HepG2 (cell line): ENCODE measurements at regions not wholly inside any gene's neighbourhood (a gene's known extent, or its start where the extent isn't known, plus 50 kb on each side); places are given as distances from the start of the nearest gene placed in this dataset.

ENCODE experiments used
- ATAC-seq: fragments of 200-7000 bp; cut with Tn5 transposase; 3 replicates; pipeline ENCODE4 v1.9.1; 2020; ENCODE audit warnings: mild to moderate bottlenecking, moderate library complexity
- BruUV-seq: library from RNA; stranded (reverse); fragments of 400-500 nt; replicated peaks from 2 replicates; lab custom pipeline; 2021; lab: Mats Ljungman, UMichigan
- CTCF ChIA-PET: fragments of 300-600 bp; formaldehyde crosslinking; extraction: SDS; loops from one replicate; lab custom pipeline; 2021; ENCODE audit warnings: low total read pairs, inconsistent platforms, low intra/inter-chr PET ratio; lab: Yijun Ruan, JAX
- POLR2A ChIA-PET: fragments of 350-600 bp; sonication (Branson Sonifier 250); formaldehyde crosslinking; loops from one replicate; lab custom pipeline; 2020; ENCODE audit warnings: antibody characterized with exemption, inconsistent platforms; lab: Yijun Ruan, JAX
- DNase-seq: peaks from one replicate; pipeline ENCODE4 v3.0.0-alpha.2; 2015; ENCODE audit warnings: low spot score
- FAIRE-seq: peaks from 3 replicates; lab custom pipeline; 2011; peaks lifted over from hg19 to GRCh38; lab: Jason Lieb, UNC
- H2AFZ ChIP-seq: one replicate; pipeline ENCODE4 v1.6.1; 2011; ENCODE audit warnings: low read length, inconsistent platforms
- H3K27ac ChIP-seq: fragments of 300-600 bp; 3 replicates; pipeline ENCODE4 v1.8.0; 2011; ENCODE audit warnings: mixed run types, mild to moderate bottlenecking, mixed read lengths, low read length, inconsistent platforms; ENCODE audit not compliant: insufficient read depth; ENCODE audit errors: extremely low read length
- H3K27me3 ChIP-seq, 2 experiments: fragments of 200-600 bp in 1 of 2; 2 replicates in 1 of 2; 3 replicates in 1 of 2; pipeline versions ENCODE4 v1.6.0 to v1.8.0; 2011; ENCODE audit warnings: low read length in 2 of 2, mild to moderate bottlenecking in 2 of 2, moderate library complexity in 2 of 2, inconsistent platforms in 1 of 2; ENCODE audit not compliant: insufficient read depth in 2 of 2, control insufficient read depth in 1 of 2
- H3K36me3 ChIP-seq, 2 experiments: fragments of 200-600 bp in 1 of 2; replicated peaks in 1 of 2; 2 replicates in 1 of 2; 3 replicates in 1 of 2; pipeline versions ENCODE4 v1.5.1 to v1.8.0; 2011; ENCODE audit warnings: low read length in 2 of 2, inconsistent platforms in 1 of 2; ENCODE audit not compliant: insufficient read depth in 2 of 2, control insufficient read depth in 1 of 2
- H3K4me1 ChIP-seq: 2 replicates; pipeline ENCODE4 v1.5.1; 2012; ENCODE audit warnings: low read length, inconsistent platforms; ENCODE audit not compliant: insufficient read depth
- H3K4me2 ChIP-seq: 2 replicates; pipeline ENCODE4 v1.6.0; 2011; ENCODE audit warnings: low read depth, low read length, inconsistent platforms
- H3K4me3 ChIP-seq, 3 experiments: fragments of 200-600 bp in 1 of 3; sonication (generic), shearing (Covaris generic) in 1 of 3; replicated peaks in 1 of 3; 2 replicates each; pipeline ENCODE4 v1.5.1; 2011 to 2016; ENCODE audit warnings: low read length in 3 of 3, inconsistent platforms in 2 of 3, low read depth in 2 of 3, mild to moderate bottlenecking in 2 of 3, control low read depth in 1 of 3, mixed read lengths in 1 of 3; ENCODE audit not compliant: insufficient read depth in 1 of 3
- H3K79me2 ChIP-seq: one replicate; pipeline ENCODE4 v1.6.1; 2011; ENCODE audit warnings: low read length, inconsistent platforms; ENCODE audit not compliant: insufficient read depth
- H3K9ac ChIP-seq: 2 replicates; pipeline ENCODE4 v1.6.0; 2011; ENCODE audit warnings: mild to moderate bottlenecking, low read depth, low read length, inconsistent platforms; ENCODE audit not compliant: insufficient read depth
- H3K9me3 ChIP-seq: 2 replicates; pipeline ENCODE4 v1.5.1; 2012; ENCODE audit warnings: mild to moderate bottlenecking, low read length
- H4K20me1 ChIP-seq: 2 replicates; pipeline ENCODE4 v1.6.0; 2011; ENCODE audit warnings: inconsistent platforms, mild to moderate bottlenecking, low read length, moderate library complexity; ENCODE audit not compliant: insufficient read depth
- EED ChIP-seq: sonication (generic); formaldehyde crosslinking; IDR thresholded peaks from 2 replicates; pipeline ENCODE4 v1.5.0; 2020; ENCODE audit warnings: mild to moderate bottlenecking, missing genetic modification reagents
- HIVEP1 ChIP-seq: sonication (generic); formaldehyde crosslinking; IDR thresholded peaks from 2 replicates; pipeline ENCODE4 v1.4.0; 2020; ENCODE audit warnings: mild to moderate bottlenecking, missing genetic modification reagents
- TCF12 ChIP-seq, 2 experiments: fragments of 450-650 bp in 1 of 2; sonication (generic) in 1 of 2; formaldehyde crosslinking in 1 of 2; IDR thresholded peaks; 2 replicates each; pipeline versions ENCODE4 v1.6.1 to v1.8.0; 2017 to 2022; ENCODE audit warnings: antibody characterized with exemption in 1 of 2, mild to moderate bottlenecking in 1 of 2, missing genetic modification reagents in 1 of 2, moderate library complexity in 1 of 2
- TEAD2 ChIP-seq: sonication (generic); formaldehyde crosslinking; IDR thresholded peaks from 2 replicates; pipeline ENCODE4 v1.9.0; 2021; ENCODE audit warnings: missing genetic modification reagents
- ZNF703 ChIP-seq: sonication (generic); formaldehyde crosslinking; IDR thresholded peaks from 2 replicates; pipeline ENCODE4 v1.5.1; 2020; ENCODE audit warnings: missing genetic modification reagents, mild to moderate bottlenecking, moderate library complexity, borderline replicate concordance
- ZNF747 ChIP-seq: sonication (generic); formaldehyde crosslinking; IDR thresholded peaks from 2 replicates; pipeline ENCODE4 v1.8.1; 2023; ENCODE audit warnings: missing genetic modification reagents, mild to moderate bottlenecking, borderline replicate concordance
- WGBS: methylation state at CpG from one replicate; pipeline ENCODE4 v1.1.6; 2017; ENCODE audit warnings: low lambda C conversion rate; 5-methylcytosine and 5-hydroxymethylcytosine counted together
- in situ Hi-C: cut with HindIII; loops from 2 replicates; pipeline ENCODE4 v1.10.0; 2017; ENCODE audit warnings: low pct_unique_long_range_greater_than_20kb; ENCODE audit not compliant: extremely low pct_ligation_motif_present
- intact Hi-C: fragments of 100-400 bp; cut with micrococcal nuclease; formaldehyde crosslinking; loops from one replicate; pipeline ENCODE4 v1.10.0; 2022; ENCODE audit not compliant: unreplicated experiment
- TF ChIP-seq, protein P1 (sequence below): sonication (generic); formaldehyde crosslinking; IDR thresholded peaks from 2 replicates; pipeline ENCODE4 v1.8.0; 2022; ENCODE audit warnings: low read depth, missing genetic modification reagents

DNA sequence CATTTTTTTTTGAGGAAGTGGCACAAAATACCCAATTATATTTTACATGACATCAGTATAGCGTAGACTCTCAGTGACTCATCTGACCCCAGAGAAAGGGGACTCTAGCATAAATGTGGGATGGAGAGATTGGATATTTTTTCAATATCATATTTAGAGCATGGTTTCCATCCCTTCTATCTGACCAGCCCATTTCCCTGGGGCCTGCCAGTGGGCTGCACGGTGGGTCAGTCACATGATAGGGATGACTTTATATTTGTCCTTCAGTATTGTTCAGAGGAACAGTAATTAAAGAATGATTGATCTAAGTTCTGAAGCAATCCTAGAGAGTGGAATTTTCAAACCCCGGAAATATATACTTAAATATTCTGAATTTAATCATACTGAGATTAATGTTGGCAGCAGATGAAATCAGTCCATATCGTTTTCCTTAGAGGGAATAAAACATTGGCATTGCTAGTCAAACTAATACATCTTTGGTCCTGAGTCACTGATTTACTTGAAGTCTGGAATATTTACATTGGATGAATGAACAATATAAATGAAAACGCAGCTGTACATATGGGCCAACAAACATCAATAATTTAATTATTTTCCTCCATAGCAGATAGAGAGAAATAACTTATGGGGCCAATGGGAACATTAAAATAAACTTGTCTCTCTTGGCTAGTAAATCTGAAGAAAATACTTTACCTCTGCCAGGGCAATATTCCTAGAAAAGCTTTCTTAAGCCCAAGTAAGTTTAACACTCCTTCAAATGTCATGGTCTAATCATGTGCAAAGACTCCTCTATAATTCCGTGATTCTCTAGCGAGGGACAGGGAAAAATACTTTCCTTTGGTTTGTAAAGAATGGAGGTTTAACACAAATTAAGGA lies 563.6 kb upstream of the PKDCC start:
- intact Hi-C loops: no loop called here
- H3K36me3 ChIP-seq: no peaks in the 10 kb centered on the region
- H2AFZ ChIP-seq: no peak overlapping the region
- H3K4me1 ChIP-seq: no peaks in the 10 kb centered on the region
- ATAC-seq (no peak), DNase-seq (no peak), FAIRE-seq (no peak)
- ChIA-PET POLR2A (no interaction called here), CTCF (no interaction called here)
- no TSS peak for BruUV-seq
- in situ Hi-C loops: no loop called here
- no peaks in the 10 kb centered on the region for H3K9me3 ChIP-seq
- H3K27ac ChIP-seq: no peak overlapping the region
- H3K4me2 ChIP-seq: no peak overlapping the region
- no peaks in the 10 kb centered on the region for H4K20me1 ChIP-seq
- no peak overlapping the region for H3K9ac ChIP-seq
- H3K4me3 ChIP-seq: no peak overlapping the region
- no peaks in the 10 kb centered on the region for H3K79me2 ChIP-seq
- under 1% methylated on average over 7 of the region's 7 CpGs for WGBS
- H3K27me3 ChIP-seq: no peaks in the 10 kb centered on the region
- TF ChIP-seq TCF12 (IDR thresholded peaks at IDR 0.05) (no peak), TCF12 (CRISPR knock-in tag; IDR thresholded peaks at IDR 0.05) (no peak), TEAD2 (CRISPR knock-in tag) (no peak), HIVEP1 (CRISPR knock-in tag) (no peak), EED (CRISPR knock-in tag) (no peak), ZNF703 (CRISPR knock-in tag) (no peak), ZNF747 (CRISPR knock-in tag) (no peak)
- TF ChIP-seq, protein P1, sequence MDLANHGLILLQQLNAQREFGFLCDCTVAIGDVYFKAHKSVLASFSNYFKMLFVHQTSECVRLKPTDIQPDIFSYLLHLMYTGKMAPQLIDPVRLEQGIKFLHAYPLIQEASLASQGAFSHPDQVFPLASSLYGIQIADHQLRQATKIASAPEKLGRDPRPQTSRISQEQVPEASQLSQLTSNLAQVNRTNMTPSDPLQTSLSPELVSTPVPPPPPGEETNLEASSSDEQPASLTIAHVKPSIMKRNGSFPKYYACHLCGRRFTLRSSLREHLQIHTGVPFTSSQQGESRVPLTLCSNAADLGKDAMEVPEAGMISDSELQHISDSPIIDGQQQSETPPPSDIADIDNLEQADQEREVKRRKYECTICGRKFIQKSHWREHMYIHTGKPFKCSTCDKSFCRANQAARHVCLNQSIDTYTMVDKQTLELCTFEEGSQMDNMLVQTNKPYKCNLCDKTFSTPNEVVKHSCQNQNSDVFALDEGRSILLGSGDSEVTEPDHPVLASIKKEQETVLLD: no peak
